IMR-90 (cell line): ENCODE measurements at regions not wholly inside any gene's neighbourhood (a gene's known extent, or its start where the extent isn't known, plus 50 kb on each side); places are given as distances from the start of the nearest gene placed in this dataset.

Experiments
- ATAC-seq: fragments of 200-7000 bp; cut with Tn5 transposase; 2 replicates; pipeline ENCODE4 v1.9.1; 2020; ENCODE audit warnings: low read depth, mild to moderate bottlenecking, moderate library complexity
- BruUV-seq: library from RNA; stranded (reverse); fragments of 400-500 nt; replicated peaks from 2 replicates; lab custom pipeline; 2021; lab: Mats Ljungman, UMichigan
- CTCF ChIA-PET: fragments of 300-600 bp; formaldehyde crosslinking; extraction: SDS; loops from one replicate; lab custom pipeline; 2021; ENCODE audit warnings: antibody characterized with exemption; lab: Yijun Ruan, JAX
- POLR2A ChIA-PET: fragments of 300-600 bp; sonication (Branson Sonifier 250); formaldehyde crosslinking; loops from one replicate; lab custom pipeline; 2022; ENCODE audit warnings: antibody characterized with exemption; ENCODE audit not compliant: unreplicated experiment; lab: Charles Lee
- DNase-seq: peaks from one replicate; pipeline ENCODE4 v3.0.0; 2013
- H2AFZ ChIP-seq: replicated peaks from 2 replicates; pipeline ENCODE3; 2013; ENCODE audit warnings: low read length, mild to moderate bottlenecking; ENCODE audit not compliant: poor library complexity
- H2AK5ac ChIP-seq: 2 replicates; pipeline ENCODE4 v1.6.1; 2013; ENCODE audit warnings: low read depth, low read length, inconsistent platforms
- H2AK9ac ChIP-seq: replicated peaks from 2 replicates; pipeline ENCODE3; 2013; ENCODE audit warnings: mild to moderate bottlenecking, low read depth, low read length, moderate library complexity; ENCODE audit not compliant: poor library complexity
- H2BK120ac ChIP-seq: 2 replicates; pipeline ENCODE4 v1.6.1; 2013; ENCODE audit warnings: low read depth, low read length, inconsistent platforms
- H2BK15ac ChIP-seq: 3 replicates; pipeline ENCODE4 v1.6.1; 2013; ENCODE audit warnings: low read depth, low read length, inconsistent platforms
- H2BK20ac ChIP-seq: 2 replicates; pipeline ENCODE4 v1.6.1; 2013; ENCODE audit warnings: low read depth, mild to moderate bottlenecking, inconsistent platforms, low read length, moderate library complexity
- H2BK5ac ChIP-seq: 2 replicates; pipeline ENCODE4 v1.6.1; 2013; ENCODE audit warnings: mild to moderate bottlenecking, low read depth, low read length, inconsistent platforms; ENCODE audit not compliant: poor library complexity, severe bottlenecking
- H3K14ac ChIP-seq: replicated peaks from 2 replicates; pipeline ENCODE4 v1.6.1; 2013; ENCODE audit warnings: low read depth, low read length, inconsistent platforms
- H3K18ac ChIP-seq: 2 replicates; pipeline ENCODE4 v1.6.1; 2013; ENCODE audit warnings: low read depth, low read length, control low read depth
- H3K23ac ChIP-seq: 2 replicates; pipeline ENCODE4 v1.6.1; 2013; ENCODE audit warnings: low read depth, low read length, inconsistent platforms
- H3K27ac ChIP-seq: 2 replicates; pipeline ENCODE4 v1.5.1; 2013; ENCODE audit warnings: mild to moderate bottlenecking, control low read depth, low read length; ENCODE audit not compliant: insufficient read depth
- H3K27me3 ChIP-seq: 2 replicates; pipeline ENCODE4 v1.6.1; 2013; ENCODE audit warnings: low read length; ENCODE audit not compliant: control insufficient read depth, insufficient read depth
- H3K36me3 ChIP-seq: 2 replicates; pipeline ENCODE4 v1.6.1; 2013; ENCODE audit warnings: low read length, mixed read lengths; ENCODE audit not compliant: control insufficient read depth, insufficient read depth
- H3K4ac ChIP-seq: 2 replicates; pipeline ENCODE4 v1.6.1; 2013; ENCODE audit warnings: low read depth, low read length, inconsistent platforms
- H3K4me1 ChIP-seq: 2 replicates; pipeline ENCODE4 v1.6.1; 2013; ENCODE audit warnings: low read length, mixed read lengths; ENCODE audit not compliant: control insufficient read depth, insufficient read depth
- H3K4me2 ChIP-seq: 2 replicates; pipeline ENCODE4 v1.6.1; 2013; ENCODE audit warnings: low read depth, mild to moderate bottlenecking, control low read depth, low read length, moderate library complexity
- H3K4me3 ChIP-seq: 2 replicates; pipeline ENCODE4 v1.5.1; 2013; ENCODE audit warnings: low read depth, mild to moderate bottlenecking, control low read depth, low read length, moderate library complexity; ENCODE audit not compliant: insufficient read depth
- H3K56ac ChIP-seq: 2 replicates; pipeline ENCODE4 v1.6.1; 2013; ENCODE audit warnings: low read length, inconsistent platforms; ENCODE audit not compliant: insufficient read depth; ENCODE audit errors: extremely low read depth
- H3K79me1 ChIP-seq, 2 experiments: 2 replicates each; pipeline ENCODE4 v1.6.1; 2013; ENCODE audit warnings: low read length in 2 of 2, inconsistent platforms in 1 of 2, low read depth in 1 of 2
- H3K9ac ChIP-seq: 2 replicates; pipeline ENCODE4 v1.6.1; 2013; ENCODE audit warnings: low read depth, low read length, control low read depth
- H3K9me1 ChIP-seq: 2 replicates; pipeline ENCODE4 v1.6.1; 2013; ENCODE audit warnings: low read length, inconsistent platforms; ENCODE audit not compliant: insufficient read depth
- H3K9me3 ChIP-seq: 2 replicates; pipeline ENCODE4 v1.6.1; 2013; ENCODE audit warnings: low read length; ENCODE audit not compliant: control insufficient read depth, insufficient read depth
- H4K20me1 ChIP-seq: 2 replicates; pipeline ENCODE4 v1.6.1; 2013; ENCODE audit warnings: low read length, inconsistent platforms; ENCODE audit not compliant: insufficient read depth
- H4K5ac ChIP-seq: 2 replicates; pipeline ENCODE4 v1.6.1; 2013; ENCODE audit warnings: mild to moderate bottlenecking, low read depth, low read length, control low read depth
- H4K8ac ChIP-seq, 2 experiments: 2 replicates each; pipeline ENCODE4 v1.6.1; 2013; ENCODE audit warnings: low read depth in 2 of 2, low read length in 2 of 2, control low read depth in 1 of 2, inconsistent platforms in 1 of 2
- H4K91ac ChIP-seq: 2 replicates; pipeline ENCODE4 v1.6.1; 2013; ENCODE audit warnings: low read depth, low read length, inconsistent platforms; ENCODE audit not compliant: insufficient read depth
- BHLHE40 ChIP-seq: fragments of 150-350 bp; IDR thresholded peaks from 2 replicates; pipeline ENCODE4 v1.6.1; 2016; ENCODE audit warnings: mild to moderate bottlenecking, low read depth, low read length
- CEBPB ChIP-seq: IDR thresholded peaks from 2 replicates; pipeline ENCODE4 v1.6.1; 2012; ENCODE audit warnings: low read depth, low read length, improper control_type of control experiment
- MAFK ChIP-seq: IDR thresholded peaks from 2 replicates; pipeline ENCODE4 v1.6.1; 2012; ENCODE audit warnings: low read depth, low read length, improper control_type of control experiment
- MAZ ChIP-seq: IDR thresholded peaks from 2 replicates; pipeline ENCODE4 v1.6.1; 2012; ENCODE audit warnings: low read depth, mild to moderate bottlenecking, low read length, improper control_type of control experiment, moderate library complexity, borderline replicate concordance
- MXI1 ChIP-seq: IDR thresholded peaks from 2 replicates; pipeline ENCODE4 v1.6.1; 2012; ENCODE audit warnings: low read depth, mild to moderate bottlenecking, low read length, moderate library complexity, borderline replicate concordance
- NFE2L2 ChIP-seq: fragments of 150-350 bp; IDR thresholded peaks from 2 replicates; pipeline ENCODE4 v1.6.1; 2016; ENCODE audit warnings: low read depth, mild to moderate bottlenecking, low read length
- POLR2A ChIP-seq: IDR thresholded peaks from 2 replicates; pipeline ENCODE4 v1.6.1; 2012; ENCODE audit warnings: mild to moderate bottlenecking, low read depth, low read length
- RAD21 ChIP-seq: IDR thresholded peaks from 2 replicates; pipeline ENCODE4 v1.6.1; 2012; ENCODE audit warnings: low read length, improper control_type of control experiment
- RCOR1 ChIP-seq: IDR thresholded peaks from 2 replicates; pipeline ENCODE4 v1.6.1; 2012; ENCODE audit warnings: mild to moderate bottlenecking, low read length, improper control_type of control experiment; ENCODE audit not compliant: insufficient replicate concordance
- RFX5 ChIP-seq: IDR thresholded peaks from 2 replicates; pipeline ENCODE4 v1.8.0; 2012; ENCODE audit warnings: low read depth, mild to moderate bottlenecking, low read length, moderate library complexity
- SMC3 ChIP-seq: fragments of 150-350 bp; IDR thresholded peaks from 2 replicates; pipeline ENCODE4 v1.6.1; 2016; ENCODE audit warnings: low read depth, mild to moderate bottlenecking, antibody characterized with exemption, low read length, moderate library complexity
- WGBS, 2 experiments: methylation state at CpG; one replicate each; pipeline versions ENCODE4 v1.1.5 to v1.1.7; 2013; ENCODE audit warnings: missing lambda C conversion rate in 2 of 2; ENCODE audit not compliant: insufficient read length in 1 of 2; ENCODE audit errors: extremely low coverage in 2 of 2; 5-methylcytosine and 5-hydroxymethylcytosine counted together
- dilution Hi-C: fragments of 300-500 bp; cut with HindIII; formaldehyde crosslinking; loops from one replicate; pipeline ENCODE4 v1.14.3; 2018; ENCODE audit warnings: low sequenced_read_pairs; ENCODE audit not compliant: unreplicated experiment
- in situ Hi-C: fragments of 300-500 bp; cut with MboI; formaldehyde crosslinking; loops from 3 replicates; pipeline ENCODE4 v1.14.3; 2019; ENCODE audit warnings: low sequenced_read_pairs, inconsistent platforms, mixed read lengths
- intact Hi-C: fragments of 100-400 bp; cut with micrococcal nuclease; formaldehyde crosslinking; loops from 2 replicates; pipeline ENCODE4 v1.10.0; 2022
- TF ChIP-seq, protein P1 (sequence below): fragments of 150-350 bp; IDR thresholded peaks from 2 replicates; pipeline ENCODE4 v1.6.1; 2016; ENCODE audit warnings: low read depth, mild to moderate bottlenecking, low read length, moderate library complexity, borderline replicate concordance
- TF ChIP-seq, protein P2 (sequence below): conservative IDR thresholded peaks from 2 replicates; pipeline ENCODE4 v1.5.1; 2012; ENCODE audit warnings: mild to moderate bottlenecking, low read depth, low read length, improper control_type of control experiment

DNA sequence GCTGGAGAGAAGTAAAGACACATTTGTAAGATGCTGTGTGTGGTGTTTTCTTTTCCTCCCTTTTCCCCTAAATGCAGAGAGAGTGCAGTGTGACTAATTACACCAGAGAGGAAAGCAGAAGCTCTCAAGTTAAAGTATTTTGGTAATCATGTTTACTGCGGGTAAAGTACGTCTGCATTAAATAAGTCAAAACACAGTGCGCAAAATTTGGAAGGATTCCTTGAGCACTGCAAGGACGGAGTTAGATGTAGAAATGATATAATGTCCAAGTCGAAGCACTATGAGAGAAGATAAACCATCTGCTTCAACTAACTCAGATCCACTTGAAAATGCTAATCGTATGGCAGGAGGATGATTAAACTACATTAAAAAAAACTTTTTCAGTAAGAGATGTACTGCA lies 766.5 kb downstream of the RNF144A start:
- POLR2A ChIA-PET, result no interaction called here
- no peak overlapping the region for H4K91ac ChIP-seq
- no peaks in the 10 kb centered on the region for H3K79me1 ChIP-seq
- no peaks in the 10 kb centered on the region for H3K36me3 ChIP-seq
- no peak overlapping the region for H2BK5ac ChIP-seq
- no peak overlapping the region for H3K4me3 ChIP-seq
- no peak overlapping the region for H3K27ac ChIP-seq
- H2BK15ac ChIP-seq, result no peak overlapping the region
- no peak for ATAC-seq
- H4K8ac ChIP-seq, result no peak overlapping the region
- no peaks in the 10 kb centered on the region for H4K20me1 ChIP-seq
- no TSS peak for BruUV-seq
- H3K56ac ChIP-seq, result no peak overlapping the region
- in situ Hi-C loops, result no loop called here
- WGBS, 2 experiments, result no CpG with 5 or more reads among the region's 6 CpGs
- H3K9me1 ChIP-seq, result no peaks in the 10 kb centered on the region
- H3K23ac ChIP-seq, result no peak overlapping the region
- H3K27me3 ChIP-seq, result no peaks in the 10 kb centered on the region
- CTCF ChIA-PET, result no interaction called here
- H2AFZ ChIP-seq, result no peak overlapping the region
- H4K5ac ChIP-seq, result no peak overlapping the region
- H3K9me3 ChIP-seq, result 0 out of 2 replicates have a peak, but pooled peaks cover 3% of the 10 kb centered on the region
- H2BK120ac ChIP-seq, result no peak overlapping the region
- H3K4me2 ChIP-seq, result no peak overlapping the region
- no peak for DNase-seq
- H3K9ac ChIP-seq, result no peak overlapping the region
- no peaks in the 10 kb centered on the region for H3K4me1 ChIP-seq
- H3K4ac ChIP-seq, result no peak overlapping the region
- H2BK20ac ChIP-seq, result no peak overlapping the region
- no peak overlapping the region for H3K18ac ChIP-seq
- no peak overlapping the region for H3K14ac ChIP-seq
- TF ChIP-seq RCOR1, result no peak
- TF ChIP-seq, protein P1, sequence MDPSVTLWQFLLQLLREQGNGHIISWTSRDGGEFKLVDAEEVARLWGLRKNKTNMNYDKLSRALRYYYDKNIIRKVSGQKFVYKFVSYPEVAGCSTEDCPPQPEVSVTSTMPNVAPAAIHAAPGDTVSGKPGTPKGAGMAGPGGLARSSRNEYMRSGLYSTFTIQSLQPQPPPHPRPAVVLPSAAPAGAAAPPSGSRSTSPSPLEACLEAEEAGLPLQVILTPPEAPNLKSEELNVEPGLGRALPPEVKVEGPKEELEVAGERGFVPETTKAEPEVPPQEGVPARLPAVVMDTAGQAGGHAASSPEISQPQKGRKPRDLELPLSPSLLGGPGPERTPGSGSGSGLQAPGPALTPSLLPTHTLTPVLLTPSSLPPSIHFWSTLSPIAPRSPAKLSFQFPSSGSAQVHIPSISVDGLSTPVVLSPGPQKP, result no peak
- no peak for TF ChIP-seq MAZ
- TF ChIP-seq MAFK, result no peak
- no peak for TF ChIP-seq POLR2A
- TF ChIP-seq, protein P2, sequence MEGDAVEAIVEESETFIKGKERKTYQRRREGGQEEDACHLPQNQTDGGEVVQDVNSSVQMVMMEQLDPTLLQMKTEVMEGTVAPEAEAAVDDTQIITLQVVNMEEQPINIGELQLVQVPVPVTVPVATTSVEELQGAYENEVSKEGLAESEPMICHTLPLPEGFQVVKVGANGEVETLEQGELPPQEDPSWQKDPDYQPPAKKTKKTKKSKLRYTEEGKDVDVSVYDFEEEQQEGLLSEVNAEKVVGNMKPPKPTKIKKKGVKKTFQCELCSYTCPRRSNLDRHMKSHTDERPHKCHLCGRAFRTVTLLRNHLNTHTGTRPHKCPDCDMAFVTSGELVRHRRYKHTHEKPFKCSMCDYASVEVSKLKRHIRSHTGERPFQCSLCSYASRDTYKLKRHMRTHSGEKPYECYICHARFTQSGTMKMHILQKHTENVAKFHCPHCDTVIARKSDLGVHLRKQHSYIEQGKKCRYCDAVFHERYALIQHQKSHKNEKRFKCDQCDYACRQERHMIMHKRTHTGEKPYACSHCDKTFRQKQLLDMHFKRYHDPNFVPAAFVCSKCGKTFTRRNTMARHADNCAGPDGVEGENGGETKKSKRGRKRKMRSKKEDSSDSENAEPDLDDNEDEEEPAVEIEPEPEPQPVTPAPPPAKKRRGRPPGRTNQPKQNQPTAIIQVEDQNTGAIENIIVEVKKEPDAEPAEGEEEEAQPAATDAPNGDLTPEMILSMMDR, result no peak
- TF ChIP-seq NFE2L2, result no peak
- TF ChIP-seq BHLHE40, result no peak
- TF ChIP-seq CEBPB, result no peak
- no peak for TF ChIP-seq MXI1
- TF ChIP-seq RFX5, result no peak
- TF ChIP-seq RAD21, result no peak
- TF ChIP-seq SMC3, result no peak
- no peak overlapping the region for H2AK9ac ChIP-seq
- no peak overlapping the region for H2AK5ac ChIP-seq
- intact Hi-C loops, result no loop called here
- dilution Hi-C loops, result no loop called here
